ENCODE measurements at regions not wholly inside any gene's neighbourhood (a gene's known extent, or its start where the extent isn't known, plus 50 kb on each side); places are given as distances from the start of the nearest gene placed in this dataset.
A peak's percentile ranks its signal among the peaks of the same experiment; 100 is the strongest.

DNA sequence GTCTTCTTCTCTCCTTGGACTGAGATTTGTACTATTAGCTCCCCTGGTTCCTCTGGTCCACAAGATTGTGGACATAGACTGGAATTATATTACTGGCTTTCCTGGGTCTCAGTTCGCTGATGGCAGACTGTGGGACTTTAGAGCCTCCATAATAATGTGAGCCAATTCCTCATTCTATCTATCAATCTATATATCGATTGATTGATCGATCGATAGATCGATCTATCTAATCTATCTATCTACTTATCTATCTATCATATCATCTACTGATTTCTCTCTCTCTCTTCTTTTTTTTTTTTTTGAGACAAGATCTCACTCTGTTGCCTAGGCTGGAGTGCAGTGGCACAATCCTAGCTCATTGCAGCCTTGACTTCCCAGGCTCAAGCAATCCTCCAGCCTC lies 51.5 kb upstream of the DDR1 start:
- Histone ChIP-seq H2BK5ac (ENCODE audit: low read depth, low read length, poor library complexity, severe bottlenecking) (no peak overlapping the region), H2BK12ac (ENCODE audit: low read length in 2 of 2) (no peak overlapping the region), H3K79me1 (replicated peaks; ENCODE audit: low read length, poor library complexity, severe bottlenecking) (no peaks in the 10 kb centered on the region), H3K4me3 (ENCODE audit: insufficient read depth in 1 of 2, low read depth in 1 of 2, low read length in 2 of 2) (no peak overlapping the region), H3K27me3 (ENCODE audit: control insufficient read depth in 1 of 2, insufficient read depth in 1 of 2, low read length in 2 of 2) (peaks cover 0 to 9% of the 10 kb centered on the region in 2 experiments), H3K4ac (ENCODE audit: low read depth in 1 of 2, low read length in 2 of 2) (no peak overlapping the region), H3K23ac (ENCODE audit: low read length in 2 of 2) (no peak overlapping the region), H4K8ac (ENCODE audit: low read length) (no peak overlapping the region), H3K4me1 (ENCODE audit: control insufficient read depth, insufficient read depth, low read depth, low read length) (peaks cover 10% of the 10 kb centered on the region), H3K36me3 (ENCODE audit: control insufficient read depth in 1 of 2, insufficient read depth in 2 of 2, low read depth in 1 of 2, low read length in 2 of 2) (no peaks in the 10 kb centered on the region), H3K14ac (ENCODE audit: low read length in 2 of 2) (no peak overlapping the region), H3K4me2 (ENCODE audit: low read length, poor library complexity, severe bottlenecking) (no peak overlapping the region), H2BK15ac (ENCODE audit: low read depth, poor library complexity, severe bottlenecking) (no peak overlapping the region), H3K18ac (ENCODE audit: low read depth in 1 of 2, low read length in 2 of 2) (no peak overlapping the region), H3K9me3 (ENCODE audit: control insufficient read depth, low read length) (no peaks in the 10 kb centered on the region), H2AFZ (ENCODE audit: low read depth, low read length) (no peak overlapping the region), H2AK5ac (ENCODE audit: low read length, severe bottlenecking) (peak overlapping the region; percentile 9), H3K27ac (ENCODE audit: low read length, poor library complexity, severe bottlenecking) (no peak overlapping the region), H4K91ac (ENCODE audit: low read length) (no peak overlapping the region), H3K9ac (ENCODE audit: low read length) (no peak overlapping the region), H2BK120ac (ENCODE audit: low read depth, low read length) (no peak overlapping the region)
- no peak for DNase-seq
- 98% methylated on average over 5 of the region's 5 CpGs for whole genome bisulfite sequencing

- 50% methylated on average over 2 of the region's 3 CpGs for WGBS
- Histone ChIP-seq H2BK5ac (ENCODE audit: low read depth, low read length, poor library complexity, severe bottlenecking) (no peak overlapping the region), H3K27me3 (ENCODE audit: control insufficient read depth in 1 of 2, insufficient read depth in 1 of 2, low read length in 2 of 2) (peaks cover 0 to 9% of the 10 kb centered on the region in 2 experiments), H2AFZ (ENCODE audit: low read depth, low read length) (no peak overlapping the region), H3K79me1 (replicated peaks; ENCODE audit: low read length, poor library complexity, severe bottlenecking) (no peaks in the 10 kb centered on the region), H2AK5ac (ENCODE audit: low read length, severe bottlenecking) (peak overlapping the region; percentile 70), H3K14ac (ENCODE audit: low read length in 2 of 2) (no peak overlapping the region), H4K8ac (ENCODE audit: low read length) (no peak overlapping the region), H3K4ac (ENCODE audit: low read depth in 1 of 2, low read length in 2 of 2) (no peak overlapping the region), H3K4me2 (ENCODE audit: low read length, poor library complexity, severe bottlenecking) (no peak overlapping the region), H3K18ac (ENCODE audit: low read depth in 1 of 2, low read length in 2 of 2) (no peak overlapping the region), H2BK120ac (ENCODE audit: low read depth, low read length) (peak overlapping the region; percentile 35), H2BK12ac (ENCODE audit: low read length in 2 of 2) (no peak overlapping the region), H2BK15ac (ENCODE audit: low read depth, poor library complexity, severe bottlenecking) (no peak overlapping the region), H3K36me3 (ENCODE audit: control insufficient read depth in 1 of 2, insufficient read depth in 2 of 2, low read depth in 1 of 2, low read length in 2 of 2) (no peaks in the 10 kb centered on the region), H3K9me3 (ENCODE audit: control insufficient read depth, low read length) (no peaks in the 10 kb centered on the region), H3K4me3 (ENCODE audit: insufficient read depth in 1 of 2, low read depth in 1 of 2, low read length in 2 of 2) (no peak overlapping the region), H3K9ac (ENCODE audit: low read length) (no peak overlapping the region), H4K91ac (ENCODE audit: low read length) (no peak overlapping the region), H3K23ac (ENCODE audit: low read length in 2 of 2) (no peak overlapping the region), H3K4me1 (ENCODE audit: control insufficient read depth, insufficient read depth, low read depth, low read length) (peaks cover 16% of the 10 kb centered on the region), H3K27ac (ENCODE audit: low read length, poor library complexity, severe bottlenecking) (no peak overlapping the region)
- DNase-seq, result no peak
Observed at GRCh38 chr6:30830438-30830837, 53.9 kb upstream of the DDR1 start.

DNA sequence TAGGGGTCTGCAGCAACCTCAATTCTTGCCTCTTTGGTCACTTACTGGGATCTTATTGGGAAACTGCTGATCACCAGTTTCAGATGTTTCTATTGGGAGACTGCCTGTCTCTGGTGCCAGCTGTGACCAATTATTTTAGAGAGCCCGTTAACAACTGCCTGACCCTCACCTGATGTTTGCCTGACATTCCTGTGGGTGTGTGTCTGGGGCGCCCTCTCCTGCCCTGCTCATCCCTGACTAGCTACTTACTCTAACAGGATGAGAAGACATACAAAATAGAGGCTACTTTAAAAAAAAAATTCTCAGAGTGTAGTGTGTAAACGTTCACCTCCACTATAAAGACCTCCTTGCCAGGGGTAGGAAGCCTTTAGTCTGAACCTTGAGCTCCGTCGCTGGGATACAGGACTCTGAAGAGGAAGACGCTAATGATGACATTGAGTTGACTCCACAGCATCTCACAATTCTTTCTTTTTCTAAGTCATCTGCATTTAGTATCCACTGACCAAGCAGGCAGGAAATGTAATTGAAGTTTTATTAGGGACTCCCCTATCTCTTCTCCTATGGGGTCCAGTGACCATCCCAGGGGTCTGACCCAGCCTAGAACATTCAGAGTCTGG lies 54.6 kb upstream of the DDR1 start:
- no peak overlapping the region for H3K27ac ChIP-seq (ENCODE audit: low read length, poor library complexity, severe bottlenecking)
- no peak overlapping the region for H3K18ac ChIP-seq (ENCODE audit: low read depth in 1 of 2, low read length in 2 of 2)
- H2AFZ ChIP-seq (ENCODE audit: low read depth, low read length), result no peak overlapping the region
- no peak overlapping the region for H4K8ac ChIP-seq (ENCODE audit: low read length)
- H3K9me3 ChIP-seq (ENCODE audit: control insufficient read depth, low read length), result no peaks in the 10 kb centered on the region
- H3K4me3 ChIP-seq (ENCODE audit: insufficient read depth in 1 of 2, low read depth in 1 of 2, low read length in 2 of 2), result no peak overlapping the region
- no peak overlapping the region for H4K91ac ChIP-seq (ENCODE audit: low read length)
- no peak overlapping the region for H2BK12ac ChIP-seq (ENCODE audit: low read length in 2 of 2)
- no peak overlapping the region for H3K23ac ChIP-seq (ENCODE audit: low read length in 2 of 2)
- no peak overlapping the region for H3K14ac ChIP-seq (ENCODE audit: low read length in 2 of 2)
- H3K9ac ChIP-seq (ENCODE audit: low read length), result no peak overlapping the region
- H3K79me1 ChIP-seq (replicated peaks; ENCODE audit: low read length, poor library complexity, severe bottlenecking), result no peaks in the 10 kb centered on the region
- H3K4me2 ChIP-seq (ENCODE audit: low read length, poor library complexity, severe bottlenecking), result no peak overlapping the region
- no peak overlapping the region for H2BK5ac ChIP-seq (ENCODE audit: low read depth, low read length, poor library complexity, severe bottlenecking)
- H2AK5ac ChIP-seq (ENCODE audit: low read length, severe bottlenecking), result peak overlapping the region; percentile 70
- 72% methylated on average over 5 of the region's 6 CpGs for WGBS
- peaks cover 16% of the 10 kb centered on the region for H3K4me1 ChIP-seq (ENCODE audit: control insufficient read depth, insufficient read depth, low read depth, low read length)
- H3K4ac ChIP-seq (ENCODE audit: low read depth in 1 of 2, low read length in 2 of 2), result no peak overlapping the region
- no peak for DNase-seq
- H2BK120ac ChIP-seq (ENCODE audit: low read depth, low read length), result peak overlapping the region; percentile 35
- no peaks in the 10 kb centered on the region for H3K36me3 ChIP-seq (ENCODE audit: control insufficient read depth in 1 of 2, insufficient read depth in 2 of 2, low read depth in 1 of 2, low read length in 2 of 2)
- peaks cover 0 to 5% of the 10 kb centered on the region in 2 experiments for H3K27me3 ChIP-seq (ENCODE audit: control insufficient read depth in 1 of 2, insufficient read depth in 1 of 2, low read length in 2 of 2)
- H2BK15ac ChIP-seq (ENCODE audit: low read depth, poor library complexity, severe bottlenecking), result no peak overlapping the region

- Histone ChIP-seq H3K4me3 (ENCODE audit: insufficient read depth in 1 of 2, low read depth in 1 of 2, low read length in 2 of 2) (no peak overlapping the region), H2BK12ac (ENCODE audit: low read length in 2 of 2) (peak overlapping the region; percentile 26 to 80), H3K23ac (ENCODE audit: low read length in 2 of 2) (no peak overlapping the region), H2BK5ac (ENCODE audit: low read depth, low read length, poor library complexity, severe bottlenecking) (peak overlapping the region; percentile 66), H3K9me3 (ENCODE audit: control insufficient read depth, low read length) (no peaks in the 10 kb centered on the region), H3K27me3 (ENCODE audit: control insufficient read depth in 1 of 2, insufficient read depth in 1 of 2, low read length in 2 of 2) (no peaks in the 10 kb centered on the region), H2BK15ac (ENCODE audit: low read depth, poor library complexity, severe bottlenecking) (no peak overlapping the region), H3K79me1 (replicated peaks; ENCODE audit: low read length, poor library complexity, severe bottlenecking) (no peaks in the 10 kb centered on the region), H4K91ac (ENCODE audit: low read length) (peak overlapping the region; percentile 5), H3K4me2 (ENCODE audit: low read length, poor library complexity, severe bottlenecking) (no peak overlapping the region), H2AK5ac (ENCODE audit: low read length, severe bottlenecking) (peak overlapping the region; percentile 73), H3K27ac (ENCODE audit: low read length, poor library complexity, severe bottlenecking) (no peak overlapping the region), H3K14ac (ENCODE audit: low read length in 2 of 2) (no peak overlapping the region), H4K8ac (ENCODE audit: low read length) (no peak overlapping the region), H2BK120ac (ENCODE audit: low read depth, low read length) (peak overlapping the region; percentile 9), H3K4me1 (ENCODE audit: control insufficient read depth, insufficient read depth, low read depth, low read length) (peaks cover 18% of the 10 kb centered on the region), H3K36me3 (ENCODE audit: control insufficient read depth in 1 of 2, insufficient read depth in 2 of 2, low read depth in 1 of 2, low read length in 2 of 2) (no peaks in the 10 kb centered on the region), H3K9ac (ENCODE audit: low read length) (peak overlapping the region; percentile 55), H3K4ac (ENCODE audit: low read depth in 1 of 2, low read length in 2 of 2) (peak overlapping the region in 1 of 2 experiments; percentile 40), H2AFZ (ENCODE audit: low read depth, low read length) (peak overlapping the region; percentile 31), H3K18ac (ENCODE audit: low read depth in 1 of 2, low read length in 2 of 2) (peak overlapping the region in 1 of 2 experiments; percentile 21)
- DNase-seq, result no peak
- 81% methylated on average over 3 of the region's 4 CpGs for WGBS
Observed at GRCh38 chr6:30829033-30829432, 55.3 kb upstream of the DDR1 start.

Measured in mesenchymal stem cell (in vitro differentiated cells and primary cell).